HG03439 (cell line): ENCODE measurements at regions not wholly inside any gene's neighbourhood (a gene's known extent, or its start where the extent isn't known, plus 50 kb on each side); places are given as distances from the start of the nearest gene placed in this dataset.

Experiments
- ATAC-seq: cut with Tn5 transposase; IDR thresholded peaks from one replicate; pipeline ENCODE4 v1.9.1; 2021; ENCODE audit warnings: mild to moderate bottlenecking, moderate library complexity; ENCODE audit not compliant: unreplicated experiment

- ATAC-seq = no peak
Measured at GRCh38 chr11:116132273-116132978, 628.2 kb upstream of the CADM1 start.

GRCh38 chr11:116130122-116130521, 625.9 kb upstream of the CADM1 start:
- no peak for ATAC-seq

- ATAC-seq = no peak
Measured at GRCh38 chr11:116129456-116129855, 625.2 kb upstream of the CADM1 start.

- no peak for ATAC-seq
Measured at GRCh38 chr11:116126562-116126961, 622.3 kb upstream of the CADM1 start.

GRCh38 chr11:116124922-116125714, 620.9 kb upstream of the CADM1 start:
- ATAC-seq = no peak

GRCh38 chr11:116123739-116124138, 619.5 kb upstream of the CADM1 start:
- no peak for ATAC-seq

- no peak for ATAC-seq
Measured at GRCh38 chr11:116122697-116123472, 618.7 kb upstream of the CADM1 start.

GRCh38 chr11:116119158-116119557, 614.9 kb upstream of the CADM1 start:
- no peak for ATAC-seq

GRCh38 chr11:116118138-116118470, 613.9 kb upstream of the CADM1 start:
- ATAC-seq = no peak

- ATAC-seq = no peak
Measured at GRCh38 chr11:116117331-116118137, 613.3 kb upstream of the CADM1 start.

- ATAC-seq = no peak
Measured at GRCh38 chr11:116115801-116116200, 611.6 kb upstream of the CADM1 start.

- ATAC-seq = no peak
Measured at GRCh38 chr11:116114198-116114651, 610.0 kb upstream of the CADM1 start.

GRCh38 chr11:116112087-116112935, 608.1 kb upstream of the CADM1 start:
- no peak for ATAC-seq

- ATAC-seq = no peak
Measured at GRCh38 chr11:116111546-116111945, 607.3 kb upstream of the CADM1 start.

- ATAC-seq = no peak
Measured at GRCh38 chr11:116110802-116111201, 606.6 kb upstream of the CADM1 start.

- no peak for ATAC-seq
Measured at GRCh38 chr11:116110356-116110755, 606.1 kb upstream of the CADM1 start.

GRCh38 chr11:116109228-116109627, 605.0 kb upstream of the CADM1 start:
- ATAC-seq = no peak

- ATAC-seq = no peak
Measured at GRCh38 chr11:116108161-116108560, 603.9 kb upstream of the CADM1 start.

GRCh38 chr11:116107229-116107628, 603.0 kb upstream of the CADM1 start:
- no peak for ATAC-seq
